ENCODE measurements at regions not wholly inside any gene's neighbourhood (a gene's known extent, or its start where the extent isn't known, plus 50 kb on each side); places are given as distances from the start of the nearest gene placed in this dataset.

GRCh38 chr9:126151686-126152134 is 174.9 kb upstream of the MVB12B start:
- no peaks in the 10 kb centered on the region for H3K27me3 ChIP-seq
- no peak for DNase-seq
- no peaks in the 10 kb centered on the region for H3K36me3 ChIP-seq
- H3K4me3 ChIP-seq, result peak overlapping the region in 1 of 4 donors; percentile 1
- peak overlapping the region in 1 of 4 donors; percentile 45 for H3K27ac ChIP-seq
- peaks cover 0 to 11% (median 0%) of the 10 kb centered on the region in 4 donors for H3K4me1 ChIP-seq
- TF ChIP-seq CTCF (IDR thresholded peaks at IDR 0.05), result no peak
- no peak for TF ChIP-seq POLR2A (IDR thresholded peaks at IDR 0.05)
- H3K9me3 ChIP-seq, result no peaks in the 10 kb centered on the region

- peaks cover 0 to 11% (median 0%) of the 10 kb centered on the region in 4 donors for H3K4me1 ChIP-seq
- TF ChIP-seq POLR2A (IDR thresholded peaks at IDR 0.05), result no peak
- TF ChIP-seq CTCF (IDR thresholded peaks at IDR 0.05), result no peak
- no peaks in the 10 kb centered on the region for H3K9me3 ChIP-seq
- H3K27ac ChIP-seq, result no peak overlapping the region
- DNase-seq, result no peak
- H3K27me3 ChIP-seq, result no peaks in the 10 kb centered on the region
- no peaks in the 10 kb centered on the region for H3K36me3 ChIP-seq
- no peak overlapping the region for H3K4me3 ChIP-seq
These were observed 173.8 kb upstream of the MVB12B start for GRCh38 chr9:126152622-126153362.

- H3K27ac ChIP-seq, result no peak overlapping the region
- no peak for TF ChIP-seq POLR2A (IDR thresholded peaks at IDR 0.05)
- TF ChIP-seq CTCF (IDR thresholded peaks at IDR 0.05), result no peak
- no peaks in the 10 kb centered on the region for H3K9me3 ChIP-seq
- no peak overlapping the region for H3K4me3 ChIP-seq
- H3K4me1 ChIP-seq, result peaks cover 0 to 11% (median 0%) of the 10 kb centered on the region in 4 donors
- DNase-seq, result no peak
- H3K27me3 ChIP-seq, result no peaks in the 10 kb centered on the region
- H3K36me3 ChIP-seq, result no peaks in the 10 kb centered on the region
These were observed 173.2 kb upstream of the MVB12B start for GRCh38 chr9:126153382-126153781.

- peaks cover 0 to 11% (median 0%) of the 10 kb centered on the region in 4 donors for H3K4me1 ChIP-seq
- no peaks in the 10 kb centered on the region for H3K9me3 ChIP-seq
- H3K4me3 ChIP-seq, result no peak overlapping the region
- DNase-seq, result no peak
- H3K36me3 ChIP-seq, result no peaks in the 10 kb centered on the region
- H3K27ac ChIP-seq, result no peak overlapping the region
- H3K27me3 ChIP-seq, result no peaks in the 10 kb centered on the region
- TF ChIP-seq POLR2A (IDR thresholded peaks at IDR 0.05) (no peak), CTCF (IDR thresholded peaks at IDR 0.05) (no peak)
These were observed 172.3 kb upstream of the MVB12B start for GRCh38 chr9:126154182-126154827.

- Histone ChIP-seq H3K9me3 (no peaks in the 10 kb centered on the region), H3K27ac (no peak overlapping the region), H3K36me3 (no peaks in the 10 kb centered on the region), H3K4me1 (peaks cover 0 to 11% (median 0%) of the 10 kb centered on the region in 4 donors), H3K4me3 (no peak overlapping the region), H3K27me3 (no peaks in the 10 kb centered on the region)
- TF ChIP-seq POLR2A (IDR thresholded peaks at IDR 0.05), result no peak
- TF ChIP-seq CTCF (IDR thresholded peaks at IDR 0.05), result no peak
- no peak for DNase-seq
These were observed 171.8 kb upstream of the MVB12B start for GRCh38 chr9:126154869-126155268.

All from Peyer's patch (tissue), 4 donors.